Endometrium (tissue), 2 donors: ENCODE measurements at regions not wholly inside any gene's neighbourhood (a gene's known extent, or its start where the extent isn't known, plus 50 kb on each side); places are given as distances from the start of the nearest gene placed in this dataset.
"Not testable (repeated sequence)": the region's sequence is repeated elsewhere in the genome, so short reads cannot be mapped to it uniquely, and the experiment has no call there.

Experiments used
- FAIRE-seq: peaks from 2 replicates; lab custom pipeline; 2012; peaks lifted over from hg19 to GRCh38; lab: Jason Lieb, UNC
- donor health status: control.
- donor health status: control.

GRCh38 chr6:102895683-102896082, 1502.2 kb downstream of the GRIK2 start:
- FAIRE-seq, result no peak

- FAIRE-seq, result no peak
These were observed 1491.7 kb downstream of the GRIK2 start for GRCh38 chr6:102885165-102885564.

GRCh38 chr6:102853249-102853955, 1459.9 kb downstream of the GRIK2 start:
- no peak for FAIRE-seq

- no peak for FAIRE-seq
These were observed 1455.3 kb downstream of the GRIK2 start for GRCh38 chr6:102848796-102849195.

- no peak for FAIRE-seq
These were observed 1454.7 kb downstream of the GRIK2 start for GRCh38 chr6:102848210-102848609.

- no peak for FAIRE-seq
These were observed 1447.6 kb downstream of the GRIK2 start for GRCh38 chr6:102841060-102841459.

GRCh38 chr6:102832021-102832420, 1438.5 kb downstream of the GRIK2 start:
- no peak for FAIRE-seq

GRCh38 chr6:102820098-102820497, 1426.6 kb downstream of the GRIK2 start:
- no peak for FAIRE-seq

- no peak for FAIRE-seq
These were observed 1421.7 kb downstream of the GRIK2 start for GRCh38 chr6:102815207-102815606.

- no peak for FAIRE-seq
These were observed 1420.2 kb downstream of the GRIK2 start for GRCh38 chr6:102813489-102814275.

GRCh38 chr6:102812242-102812641, 1418.7 kb downstream of the GRIK2 start:
- FAIRE-seq, result no peak

GRCh38 chr6:102808944-102809505, 1415.5 kb downstream of the GRIK2 start:
- not testable (repeated sequence) for FAIRE-seq

GRCh38 chr6:102799051-102799450, 1405.5 kb downstream of the GRIK2 start:
- FAIRE-seq, result no peak

GRCh38 chr6:102798636-102799035, 1405.1 kb downstream of the GRIK2 start:
- no peak for FAIRE-seq

- peak; percentile 57 for FAIRE-seq
These were observed 1400.2 kb downstream of the GRIK2 start for GRCh38 chr6:102793752-102794151.

- no peak for FAIRE-seq
These were observed 1380.8 kb downstream of the GRIK2 start for GRCh38 chr6:102774326-102774725.

- FAIRE-seq, result no peak
These were observed 1380.1 kb downstream of the GRIK2 start for GRCh38 chr6:102773636-102774035.

- FAIRE-seq, result no peak
These were observed 1373.5 kb downstream of the GRIK2 start for GRCh38 chr6:102766963-102767362.

- FAIRE-seq, result no peak
These were observed 1370.8 kb downstream of the GRIK2 start for GRCh38 chr6:102764317-102764716.

- no peak for FAIRE-seq
These were observed 1370.4 kb downstream of the GRIK2 start for GRCh38 chr6:102763891-102764290.

GRCh38 chr6:102761872-102762271, 1368.4 kb downstream of the GRIK2 start:
- FAIRE-seq, result no peak

GRCh38 chr6:102759415-102759814, 1365.9 kb downstream of the GRIK2 start:
- no peak for FAIRE-seq

GRCh38 chr6:102758536-102758935, 1365.0 kb downstream of the GRIK2 start:
- not testable (repeated sequence) for FAIRE-seq
